Activated naive CD4-positive, alpha-beta T cell treated with anti-CD3 and anti-CD28 coated beads, Interleukin-2, amount 50 U/mL, for 24 hours (primary cell): ENCODE measurements at regions not wholly inside any gene's neighbourhood (a gene's known extent, or its start where the extent isn't known, plus 50 kb on each side); places are given as distances from the start of the nearest gene placed in this dataset.
"Not testable (repeated sequence)": the region's sequence is repeated elsewhere in the genome, so short reads cannot be mapped to it uniquely, and the experiment has no call there.

Experiments used
- H3K27ac Mint-ChIP-seq: one replicate; pipeline ENCODE4 v1.8.0; 2021; ENCODE audit warnings: mild to moderate bottlenecking, mixed read lengths
- H3K27me3 Mint-ChIP-seq: one replicate; pipeline ENCODE4 v1.8.0; 2021; ENCODE audit warnings: mixed read lengths
- H3K36me3 Mint-ChIP-seq: one replicate; pipeline ENCODE4 v1.8.0; 2021; ENCODE audit warnings: mixed read lengths
- H3K4me1 Mint-ChIP-seq: one replicate; pipeline ENCODE4 v1.8.0; 2021; ENCODE audit warnings: mixed read lengths
- H3K4me3 Mint-ChIP-seq: one replicate; pipeline ENCODE4 v1.8.0; 2021; ENCODE audit warnings: mild to moderate bottlenecking, mixed read lengths
- H3K9me3 Mint-ChIP-seq: one replicate; pipeline ENCODE4 v1.8.0; 2021; ENCODE audit warnings: mixed read lengths

DNA sequence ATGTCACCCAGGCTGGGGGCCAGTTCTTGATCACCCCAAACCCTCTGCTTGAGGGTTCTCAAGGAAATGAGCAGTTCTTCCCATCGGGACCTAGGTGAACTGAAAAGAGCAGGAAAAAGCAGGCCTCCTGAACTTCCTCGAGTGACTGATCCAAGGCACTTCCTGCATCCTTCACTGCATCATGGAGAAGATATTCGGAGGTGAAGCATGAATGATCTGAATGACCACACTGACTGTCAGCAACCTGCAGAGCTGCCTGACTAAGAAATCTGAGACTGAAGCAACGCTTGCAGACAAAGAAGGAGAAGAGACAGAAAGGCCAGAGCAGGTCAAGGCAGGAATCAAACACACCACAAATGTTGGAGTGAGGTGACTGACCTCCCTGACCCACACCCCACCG, 420.2 kb downstream of the AGTPBP1 start:
- Mint-ChIP-seq H3K27me3 (peaks cover 4% of the 10 kb centered on the region), H3K9me3 (peaks cover 6% of the 10 kb centered on the region), H3K4me1 (no peaks in the 10 kb centered on the region), H3K36me3 (peaks cover 1% of the 10 kb centered on the region), H3K4me3 (no peak overlapping the region), H3K27ac (no peak overlapping the region)

DNA sequence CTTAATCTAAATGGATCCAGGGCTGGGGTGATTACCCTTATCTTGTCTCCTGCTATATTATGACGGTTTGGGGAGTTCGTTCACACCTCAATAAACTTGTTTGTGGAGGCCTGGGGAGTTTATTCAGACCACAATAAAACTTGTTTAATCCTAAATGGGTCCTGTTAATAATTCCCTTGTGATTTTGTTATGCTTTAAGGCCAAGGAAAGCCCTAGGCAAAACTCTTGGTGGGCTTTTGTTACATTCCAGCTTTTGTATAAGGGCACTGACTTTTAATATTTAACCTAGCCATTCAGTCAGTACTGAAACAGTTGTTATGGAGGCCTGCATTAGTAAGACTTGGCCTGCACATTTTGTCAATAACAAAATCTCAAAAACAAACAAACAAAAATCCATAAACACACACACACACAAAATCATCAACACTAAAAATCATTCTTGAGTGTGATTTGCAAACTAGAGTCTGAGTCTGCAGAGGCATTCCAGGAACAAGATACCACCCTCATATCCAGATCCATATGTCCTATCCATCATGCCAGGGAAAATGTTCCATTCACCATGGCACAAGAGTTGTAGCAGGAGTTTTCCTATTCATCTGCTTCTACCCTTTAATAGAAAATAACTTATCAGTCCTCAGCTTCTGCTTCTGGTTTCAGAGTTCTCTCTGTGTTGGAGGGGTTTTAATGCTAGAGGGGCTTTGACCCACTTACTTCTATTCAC, 421.7 kb downstream of the AGTPBP1 start:
- Mint-ChIP-seq H3K27me3 (peaks cover 2% of the 10 kb centered on the region), H3K36me3 (no peaks in the 10 kb centered on the region), H3K4me1 (no peaks in the 10 kb centered on the region), H3K27ac (no peak overlapping the region), H3K4me3 (no peak overlapping the region), H3K9me3 (no peaks in the 10 kb centered on the region)

DNA sequence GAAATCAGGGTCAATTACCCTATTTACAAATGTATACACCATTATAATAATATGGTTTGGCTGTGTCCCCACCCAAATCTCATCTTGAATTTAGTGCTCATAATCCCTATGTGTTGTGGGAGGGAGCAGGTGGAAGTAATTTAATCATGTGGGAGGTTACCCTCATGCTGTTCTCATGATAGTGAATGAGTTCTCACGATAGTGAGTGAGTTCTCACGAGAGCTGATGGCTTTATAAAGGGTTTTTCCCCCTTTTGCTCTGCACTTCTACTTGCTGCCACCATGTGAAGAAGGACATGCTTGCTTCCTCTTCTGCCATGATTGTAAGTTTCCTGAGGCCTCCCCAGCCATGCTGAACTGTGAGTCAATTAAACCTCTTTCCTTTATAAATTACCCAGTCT, 426.2 kb downstream of the AGTPBP1 start:
- H3K9me3 Mint-ChIP-seq, H3K27me3 Mint-ChIP-seq, H3K4me1 Mint-ChIP-seq, H3K27ac Mint-ChIP-seq, H3K4me3 Mint-ChIP-seq, H3K36me3 Mint-ChIP-seq: not testable (repeated sequence)

DNA sequence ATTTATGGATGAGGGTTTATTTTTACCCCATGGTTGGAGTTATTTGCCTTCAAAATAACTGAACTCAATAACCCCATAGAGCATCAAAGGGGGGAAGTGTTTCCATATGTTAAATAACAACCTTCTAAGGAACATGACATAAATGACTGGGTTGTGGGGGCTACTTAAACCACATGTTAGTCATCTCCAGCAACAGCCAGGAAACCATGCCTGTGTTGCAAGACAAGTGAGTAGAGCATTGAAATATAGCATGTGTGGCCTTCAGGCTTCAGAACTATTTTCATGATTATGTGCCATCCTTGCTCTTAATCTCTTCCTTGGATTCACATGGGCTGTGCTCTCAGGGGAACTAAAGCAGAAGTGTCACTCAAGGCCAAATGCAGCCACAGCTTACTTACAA, 431.2 kb downstream of the AGTPBP1 start:
- Mint-ChIP-seq H3K27ac (no peak overlapping the region), H3K27me3 (peaks cover 1% of the 10 kb centered on the region), H3K36me3 (no peaks in the 10 kb centered on the region), H3K4me1 (no peaks in the 10 kb centered on the region), H3K9me3 (no peaks in the 10 kb centered on the region), H3K4me3 (no peak overlapping the region)

DNA sequence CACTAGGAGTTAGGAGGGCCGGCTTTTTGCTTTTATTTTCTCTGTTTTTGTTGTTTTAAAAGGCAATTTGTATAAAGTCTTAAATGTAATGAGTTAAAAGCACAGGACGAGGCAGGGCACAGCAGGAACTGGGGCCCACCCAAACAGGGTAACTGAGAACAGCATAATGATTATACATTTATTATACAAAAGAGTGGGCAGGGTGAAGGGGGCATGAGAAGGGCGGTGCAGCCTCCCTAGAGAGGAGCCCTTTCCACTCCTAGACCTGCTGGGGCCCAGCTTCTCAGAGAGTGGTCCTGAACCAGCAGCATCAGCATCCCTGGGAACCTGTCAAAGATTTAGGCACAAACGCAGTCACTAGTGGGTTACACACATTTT, 438.0 kb downstream of the AGTPBP1 start:
- Mint-ChIP-seq H3K9me3 (no peaks in the 10 kb centered on the region), H3K4me3 (no peak overlapping the region), H3K27me3 (no peaks in the 10 kb centered on the region), H3K4me1 (no peaks in the 10 kb centered on the region), H3K36me3 (no peaks in the 10 kb centered on the region), H3K27ac (no peak overlapping the region)

DNA sequence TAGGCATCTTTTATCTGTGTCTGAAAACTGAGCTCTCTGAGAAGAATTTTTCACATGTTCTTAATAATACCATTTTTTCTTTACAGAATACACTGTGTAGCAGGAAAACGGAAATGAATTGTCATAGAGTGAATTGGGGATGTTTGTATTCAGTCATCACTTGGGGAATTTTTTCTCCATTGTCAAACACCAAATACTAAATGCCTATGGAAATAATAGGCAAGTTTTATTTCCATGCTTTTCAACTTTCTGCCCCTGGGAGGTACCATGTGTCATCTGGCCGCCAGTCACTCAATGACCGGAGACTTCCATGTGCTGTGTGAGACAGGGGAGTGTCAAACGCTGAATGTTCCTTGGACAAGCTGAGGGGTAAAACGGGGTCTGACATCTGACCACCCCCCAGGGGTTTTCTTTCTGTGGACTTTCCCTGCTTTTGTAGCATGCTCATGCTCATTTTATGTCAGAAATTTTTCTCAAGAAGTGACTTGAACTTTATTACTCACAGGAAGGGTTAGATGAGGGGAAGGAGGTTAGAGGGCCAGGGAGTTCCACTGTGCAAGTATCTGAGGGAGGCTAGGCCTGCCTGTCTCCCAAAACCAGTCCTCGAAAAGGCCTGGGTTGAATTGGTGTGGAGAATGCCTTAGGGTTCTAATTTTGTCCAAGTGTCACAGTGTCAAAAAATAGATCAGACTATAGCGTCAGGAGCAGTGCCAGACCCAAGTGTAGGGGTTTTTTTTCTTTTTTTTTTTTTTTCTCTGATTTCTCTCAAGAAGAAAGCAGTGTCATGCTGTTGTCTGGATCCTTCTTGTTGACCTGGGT, 438.6 kb downstream of the AGTPBP1 start:
- Mint-ChIP-seq H3K27ac (no peak overlapping the region), H3K4me3 (no peak overlapping the region), H3K9me3 (no peaks in the 10 kb centered on the region), H3K36me3 (no peaks in the 10 kb centered on the region), H3K27me3 (no peaks in the 10 kb centered on the region), H3K4me1 (no peaks in the 10 kb centered on the region)

DNA sequence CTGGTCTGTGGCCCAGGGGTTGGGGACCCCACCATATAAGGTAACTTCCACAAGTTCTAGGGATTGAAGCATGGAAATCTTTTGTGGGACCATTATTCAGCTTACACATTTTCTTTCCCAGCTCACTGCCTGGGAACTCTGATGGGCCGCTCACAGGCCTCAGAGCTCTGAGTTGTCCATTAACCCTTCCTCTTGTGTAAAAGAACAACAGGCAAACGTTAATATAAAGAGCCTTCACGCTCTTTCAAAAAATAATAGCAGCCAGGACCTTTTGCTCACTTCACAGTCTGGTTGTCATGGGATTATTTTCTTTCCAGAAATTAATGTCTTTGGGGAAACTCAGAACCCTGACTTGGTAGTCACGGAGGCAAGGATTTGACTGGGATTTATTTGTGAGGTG, 443.3 kb downstream of the AGTPBP1 start:
- Mint-ChIP-seq H3K27ac (no peak overlapping the region), H3K4me3 (no peak overlapping the region), H3K9me3 (no peaks in the 10 kb centered on the region), H3K36me3 (no peaks in the 10 kb centered on the region), H3K27me3 (no peaks in the 10 kb centered on the region), H3K4me1 (no peaks in the 10 kb centered on the region)

DNA sequence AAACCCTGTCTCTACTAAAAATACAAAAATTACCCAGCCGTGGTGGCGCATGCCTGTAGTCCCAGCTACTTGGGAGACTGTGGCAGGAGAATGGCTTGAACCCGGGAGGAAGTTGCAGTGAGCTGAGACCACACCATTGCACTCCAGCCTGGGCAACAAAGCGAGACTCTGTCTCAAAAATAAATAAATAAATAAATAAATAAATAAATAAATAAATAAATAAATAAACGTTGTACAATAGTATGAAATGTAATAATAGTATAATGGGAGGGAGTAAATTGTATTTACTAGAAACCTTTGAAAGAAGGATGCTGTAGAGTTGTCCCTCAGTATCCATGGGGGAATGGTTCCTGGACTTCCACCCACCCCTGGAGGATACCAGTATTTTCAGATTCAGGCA, 446.5 kb downstream of the AGTPBP1 start:
- H3K9me3 Mint-ChIP-seq, H3K4me3 Mint-ChIP-seq, H3K27me3 Mint-ChIP-seq, H3K36me3 Mint-ChIP-seq, H3K27ac Mint-ChIP-seq, H3K4me1 Mint-ChIP-seq: not testable (repeated sequence)

DNA sequence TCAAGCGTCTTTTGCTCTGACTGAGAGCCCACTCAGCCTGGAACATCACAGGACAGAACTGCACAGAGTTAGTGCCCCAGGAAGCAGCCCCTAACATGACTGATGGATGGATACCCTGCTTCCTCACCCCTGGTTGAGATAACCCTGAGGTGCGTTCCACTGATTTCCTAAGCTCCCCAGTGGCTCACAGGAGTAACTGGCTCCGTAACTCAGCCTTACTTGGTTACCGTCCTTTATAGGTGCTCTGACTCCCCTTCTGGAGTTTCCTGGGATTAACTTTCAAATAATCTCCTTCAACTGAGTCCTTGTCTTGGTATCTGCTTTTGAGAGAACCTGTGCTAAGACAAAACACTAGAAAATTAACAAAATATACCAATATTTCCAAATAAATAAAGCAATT, 449.5 kb downstream of the AGTPBP1 start:
- no peak overlapping the region for H3K27ac Mint-ChIP-seq
- peaks cover 8% of the 10 kb centered on the region for H3K27me3 Mint-ChIP-seq
- H3K36me3 Mint-ChIP-seq = no peaks in the 10 kb centered on the region

DNA sequence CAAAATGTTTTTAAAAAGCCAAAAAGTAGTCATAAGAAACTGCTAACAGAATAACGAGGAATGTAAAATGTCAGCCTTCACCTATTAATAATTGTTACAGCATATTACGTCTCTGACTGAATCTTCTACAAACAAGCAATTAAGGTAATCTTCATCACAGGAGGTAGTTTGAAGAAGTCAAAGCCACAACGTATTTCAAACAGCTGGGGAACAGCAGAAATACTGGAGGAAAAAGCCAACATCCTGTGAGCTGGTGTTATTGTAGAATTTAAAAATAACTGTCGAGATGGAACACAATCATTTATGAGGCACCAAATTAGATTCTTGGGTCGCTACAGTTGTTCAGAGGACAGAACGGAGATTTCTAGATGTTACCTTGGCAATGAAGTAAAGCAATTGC, 450.5 kb downstream of the AGTPBP1 start:
- Mint-ChIP-seq H3K4me3 (no peak overlapping the region), H3K27me3 (peaks cover 8% of the 10 kb centered on the region), H3K4me1 (peaks cover 13% of the 10 kb centered on the region), H3K9me3 (no peaks in the 10 kb centered on the region), H3K27ac (no peak overlapping the region), H3K36me3 (no peaks in the 10 kb centered on the region)

More for the DNA sequence above, 449.5 kb downstream of the AGTPBP1 start:
- H3K4me3 Mint-ChIP-seq = no peak overlapping the region
- peaks cover 13% of the 10 kb centered on the region for H3K4me1 Mint-ChIP-seq
- H3K9me3 Mint-ChIP-seq = no peaks in the 10 kb centered on the region

DNA sequence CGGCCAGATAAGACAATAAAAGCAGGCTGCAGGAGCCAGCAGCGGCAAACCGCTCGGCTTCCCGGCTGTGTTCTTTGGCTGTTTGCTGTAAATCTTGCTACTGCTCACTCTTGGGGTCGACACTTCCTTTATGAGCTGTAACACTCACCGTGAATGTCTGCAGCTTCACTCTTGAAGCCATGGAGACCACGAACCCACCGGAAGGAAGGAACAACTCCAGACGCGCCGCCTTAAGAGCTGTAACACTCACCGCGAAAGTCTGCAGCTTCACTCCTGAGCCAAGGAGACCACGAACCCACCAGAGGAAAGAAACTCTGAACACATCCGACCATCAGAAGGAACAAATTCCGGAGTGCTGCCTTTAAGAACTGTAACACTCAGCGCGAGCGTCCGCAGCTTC, 451.7 kb downstream of the AGTPBP1 start:
- peaks cover 13% of the 10 kb centered on the region for H3K4me1 Mint-ChIP-seq
- H3K36me3 Mint-ChIP-seq = no peaks in the 10 kb centered on the region
- H3K27me3 Mint-ChIP-seq = peaks cover 8% of the 10 kb centered on the region
- H3K27ac Mint-ChIP-seq = no peak overlapping the region
- no peaks in the 10 kb centered on the region for H3K9me3 Mint-ChIP-seq
- no peak overlapping the region for H3K4me3 Mint-ChIP-seq

DNA sequence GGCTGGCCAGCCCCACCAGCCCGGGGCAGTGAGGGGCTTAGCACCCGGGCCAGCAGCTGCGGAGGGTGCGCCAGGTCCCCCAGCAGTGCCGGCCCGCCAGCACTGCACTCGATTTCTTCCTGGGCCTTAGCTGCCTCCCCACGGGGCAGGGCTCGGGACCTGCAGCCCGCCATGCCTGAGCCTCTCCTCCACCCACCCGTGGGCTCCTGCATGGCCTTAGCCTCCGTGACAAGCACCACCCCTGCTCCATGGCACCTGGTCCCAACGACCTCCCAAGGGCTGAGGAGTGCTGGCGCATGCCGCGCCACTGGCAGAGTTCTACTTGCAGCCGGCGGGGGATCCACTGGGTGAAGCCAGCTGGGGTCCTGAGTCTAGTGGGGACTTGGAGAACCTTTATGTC, 452.6 kb downstream of the AGTPBP1 start:
- peaks cover 13% of the 10 kb centered on the region for H3K4me1 Mint-ChIP-seq
- H3K27ac Mint-ChIP-seq = no peak overlapping the region
- no peaks in the 10 kb centered on the region for H3K36me3 Mint-ChIP-seq
- H3K9me3 Mint-ChIP-seq = no peaks in the 10 kb centered on the region
- no peak overlapping the region for H3K4me3 Mint-ChIP-seq
- peaks cover 8% of the 10 kb centered on the region for H3K27me3 Mint-ChIP-seq

DNA sequence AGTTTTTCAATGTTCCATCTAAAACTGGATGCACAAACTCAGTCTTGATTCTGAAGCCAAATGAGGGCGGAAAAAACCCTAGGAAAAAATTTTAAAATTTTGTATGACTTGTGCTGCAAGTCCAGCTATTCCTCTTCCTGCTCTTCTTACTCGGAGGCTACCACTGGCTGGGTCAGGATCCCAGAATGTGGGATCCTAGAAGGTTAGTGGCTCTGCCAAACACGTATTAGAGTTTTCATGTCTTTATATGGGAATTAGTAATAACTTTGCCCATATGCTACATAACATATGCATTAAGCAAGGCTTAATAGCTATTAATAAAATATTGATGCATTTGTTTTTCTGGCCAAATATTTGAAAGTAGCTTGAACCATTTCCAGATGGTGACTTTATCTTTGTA, 458.3 kb downstream of the AGTPBP1 start:
- no peaks in the 10 kb centered on the region for H3K9me3 Mint-ChIP-seq
- no peak overlapping the region for H3K27ac Mint-ChIP-seq
- peaks cover 2% of the 10 kb centered on the region for H3K27me3 Mint-ChIP-seq
- no peaks in the 10 kb centered on the region for H3K4me1 Mint-ChIP-seq
- H3K36me3 Mint-ChIP-seq = no peaks in the 10 kb centered on the region
- no peak overlapping the region for H3K4me3 Mint-ChIP-seq

DNA sequence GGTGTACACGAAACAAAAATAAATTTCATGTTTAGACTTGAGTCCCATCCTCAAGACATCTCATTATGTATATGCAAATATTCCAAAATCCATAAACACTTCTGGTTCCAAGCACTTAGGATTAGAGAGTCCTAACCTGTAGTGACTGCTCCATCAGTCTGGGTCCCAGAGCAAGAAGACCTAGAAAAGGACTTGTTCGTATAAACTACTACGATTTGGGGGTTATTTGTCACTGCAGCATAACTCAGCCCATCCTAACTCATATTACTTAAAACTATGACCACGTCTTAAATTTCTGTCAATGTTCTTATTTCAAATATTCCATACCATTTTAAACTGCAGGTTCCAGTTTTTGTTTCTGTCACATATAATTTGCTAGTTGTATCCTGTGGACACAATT, 463.0 kb downstream of the AGTPBP1 start:
- Mint-ChIP-seq H3K27me3 (peaks cover 2% of the 10 kb centered on the region), H3K9me3 (no peaks in the 10 kb centered on the region), H3K27ac (no peak overlapping the region), H3K4me3 (no peak overlapping the region), H3K36me3 (no peaks in the 10 kb centered on the region), H3K4me1 (no peaks in the 10 kb centered on the region)

DNA sequence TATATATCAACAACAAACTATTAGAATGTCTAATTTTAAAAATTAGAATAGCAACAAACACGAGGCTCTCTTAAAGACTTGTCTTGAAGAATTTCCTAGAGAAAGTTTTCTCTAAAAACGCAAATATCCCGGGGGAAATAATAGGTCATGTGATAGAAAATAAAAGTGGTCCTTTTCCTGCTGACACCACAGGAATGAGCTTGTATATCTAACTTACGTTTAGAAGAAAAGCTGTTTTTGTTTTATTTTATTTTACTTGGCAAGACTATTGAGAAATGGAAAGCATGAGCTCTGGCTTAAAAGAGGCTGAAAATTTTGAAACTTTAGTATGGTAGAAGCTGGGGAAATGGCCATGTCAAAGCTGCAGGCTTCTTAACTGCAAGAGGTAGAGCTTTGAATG, 465.0 kb downstream of the AGTPBP1 start:
- Mint-ChIP-seq H3K9me3 (no peaks in the 10 kb centered on the region), H3K4me3 (no peak overlapping the region), H3K4me1 (no peaks in the 10 kb centered on the region), H3K36me3 (no peaks in the 10 kb centered on the region), H3K27ac (no peak overlapping the region), H3K27me3 (peaks cover 5% of the 10 kb centered on the region)

DNA sequence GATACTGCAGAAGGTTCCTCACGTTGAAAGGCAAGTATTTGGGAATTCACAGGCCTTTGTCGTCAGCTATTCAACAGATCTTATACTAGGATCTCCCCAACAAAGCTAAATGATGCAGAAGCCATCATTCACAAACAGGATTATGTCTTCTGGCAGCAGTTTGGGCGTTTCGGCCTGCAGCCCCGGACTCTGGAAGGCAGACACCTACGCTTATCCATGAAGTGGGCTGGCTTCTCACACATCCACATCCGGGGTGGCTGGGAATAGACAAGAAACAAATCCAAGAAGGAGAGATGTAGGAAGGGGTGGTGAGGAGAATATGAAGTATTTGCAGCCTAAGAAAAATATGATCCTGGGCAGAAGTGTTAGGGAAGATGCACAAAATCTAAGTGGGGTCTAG, 471.9 kb downstream of the AGTPBP1 start:
- Mint-ChIP-seq H3K27me3 (peaks cover 5% of the 10 kb centered on the region), H3K4me3 (no peak overlapping the region), H3K9me3 (no peaks in the 10 kb centered on the region), H3K27ac (no peak overlapping the region), H3K4me1 (no peaks in the 10 kb centered on the region), H3K36me3 (no peaks in the 10 kb centered on the region)
